ENCODE measurements at regions not wholly inside any gene's neighbourhood (a gene's known extent, or its start where the extent isn't known, plus 50 kb on each side); places are given as distances from the start of the nearest gene placed in this dataset.

DNA sequence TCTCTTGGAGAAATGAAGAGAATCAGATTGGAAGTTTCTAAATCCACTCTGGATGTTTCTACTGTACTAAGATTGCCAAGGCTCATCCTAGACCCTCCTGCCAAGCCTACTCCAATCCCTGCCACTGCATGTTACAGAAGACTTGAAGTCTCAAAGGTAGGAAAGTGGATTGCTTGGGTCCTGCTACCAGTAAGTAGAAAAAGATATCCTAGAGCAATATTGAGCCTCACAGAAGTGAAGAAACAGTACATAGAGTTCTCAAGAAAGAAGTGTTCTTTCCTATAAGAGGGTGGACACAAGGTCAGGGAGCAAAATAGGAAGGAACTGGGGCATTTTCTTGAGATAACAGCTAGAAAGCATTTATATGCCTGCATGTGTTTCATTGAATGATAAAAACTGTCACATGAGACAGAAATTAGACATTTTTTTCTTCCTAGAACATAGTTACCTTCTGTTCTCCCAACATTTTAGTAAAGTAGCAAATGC is 232.9 kb downstream of the RBM43 start:
- DNase-seq, result no peak

DNA sequence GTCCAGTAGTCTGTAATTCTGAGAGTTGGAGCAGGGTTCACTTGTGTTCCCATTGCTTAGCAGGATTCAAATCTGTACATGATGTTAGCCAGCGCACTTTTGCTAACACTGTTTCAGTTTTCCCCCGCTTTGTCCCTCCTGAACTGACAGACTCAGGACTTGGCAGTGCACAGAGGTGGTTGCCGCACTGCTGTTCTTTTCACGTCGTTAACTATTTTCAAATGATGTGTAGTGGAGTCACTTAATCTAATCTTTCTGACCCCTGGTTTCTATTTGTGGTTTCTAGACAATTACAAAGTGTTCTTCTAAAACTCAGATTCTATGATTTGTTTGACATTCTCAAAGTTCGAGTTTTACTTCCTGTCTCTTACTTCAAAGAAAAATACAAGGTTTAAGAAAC is 234.5 kb downstream of the RBM43 start:
- no peak for DNase-seq

DNA sequence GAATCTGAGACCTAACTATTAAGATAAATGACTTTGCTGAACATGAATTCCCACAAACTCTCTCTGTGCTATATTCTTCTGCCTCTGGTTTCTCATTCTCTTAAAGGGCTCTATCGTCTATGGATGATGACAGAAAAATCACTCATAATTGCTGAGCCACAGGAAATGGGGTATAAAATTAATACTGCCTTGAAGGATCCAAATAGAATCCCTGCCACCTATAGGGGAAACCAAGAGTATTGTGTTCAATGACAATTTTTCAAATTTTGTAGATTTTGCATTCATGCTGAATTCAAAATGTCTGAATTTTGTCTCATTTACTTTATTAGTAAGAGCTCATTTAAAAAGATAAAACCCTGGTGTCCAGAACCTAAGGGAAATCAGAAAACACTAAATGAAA is 235.8 kb downstream of the RBM43 start:
- no peak for DNase-seq

DNA sequence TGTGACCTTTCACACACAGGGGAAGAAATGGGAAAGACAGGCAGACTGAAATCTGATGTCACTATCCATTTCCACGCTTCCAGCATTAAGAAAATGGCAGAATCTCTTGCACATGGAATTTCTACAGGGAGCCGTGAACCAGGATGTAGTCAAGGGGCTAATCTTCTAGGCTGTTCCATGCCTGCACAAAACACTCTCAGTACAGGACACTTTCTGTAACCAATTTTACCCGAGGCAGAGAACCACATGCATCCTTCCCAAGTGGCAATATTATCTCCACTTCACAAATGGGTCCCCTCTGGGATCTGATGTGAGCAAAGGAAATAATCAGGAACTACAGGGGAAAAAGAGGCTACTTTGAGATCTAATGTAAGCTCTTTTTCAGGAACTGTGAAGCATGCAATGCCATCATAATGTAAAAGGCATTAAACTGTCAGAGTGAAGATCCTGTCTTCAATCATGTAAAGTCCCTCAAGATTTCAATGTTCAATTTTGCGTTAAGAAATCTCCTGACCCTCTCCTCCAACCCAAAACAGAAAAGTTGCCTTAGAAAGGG is 236.9 kb downstream of the RBM43 start:
- DNase-seq, result no peak

DNA sequence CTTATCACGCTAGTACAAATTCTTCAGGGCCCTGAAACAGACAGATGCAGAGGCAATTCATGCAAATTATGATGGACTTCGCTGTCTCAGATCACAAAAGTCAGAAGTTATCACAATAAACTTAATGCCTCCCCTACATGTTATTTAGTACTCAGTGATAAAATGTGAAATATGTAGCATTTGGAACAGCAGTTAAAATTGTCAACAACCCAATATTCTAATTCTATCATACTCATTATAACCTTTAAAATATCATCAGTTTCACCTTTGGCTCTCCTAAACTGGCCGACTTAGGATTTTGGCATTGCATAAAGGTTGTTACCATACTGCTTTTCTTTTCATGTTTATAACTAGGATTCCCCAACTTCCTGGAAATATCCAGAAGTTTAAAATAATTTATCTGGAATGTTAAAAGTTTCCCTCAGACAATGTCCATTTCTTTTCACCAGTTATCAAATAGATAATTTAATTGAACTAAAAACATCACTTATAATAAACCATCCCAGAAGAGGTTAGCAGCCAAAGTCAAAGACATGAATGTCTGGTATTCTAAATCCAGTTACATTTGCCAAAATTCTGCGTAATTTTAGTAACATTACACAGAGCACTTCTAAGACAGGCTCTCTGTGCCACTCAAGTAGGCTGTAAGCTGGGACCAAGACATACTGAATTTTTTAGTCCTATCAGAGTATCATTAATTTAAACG is 239.8 kb downstream of the RBM43 start:
- no peak for DNase-seq

DNA sequence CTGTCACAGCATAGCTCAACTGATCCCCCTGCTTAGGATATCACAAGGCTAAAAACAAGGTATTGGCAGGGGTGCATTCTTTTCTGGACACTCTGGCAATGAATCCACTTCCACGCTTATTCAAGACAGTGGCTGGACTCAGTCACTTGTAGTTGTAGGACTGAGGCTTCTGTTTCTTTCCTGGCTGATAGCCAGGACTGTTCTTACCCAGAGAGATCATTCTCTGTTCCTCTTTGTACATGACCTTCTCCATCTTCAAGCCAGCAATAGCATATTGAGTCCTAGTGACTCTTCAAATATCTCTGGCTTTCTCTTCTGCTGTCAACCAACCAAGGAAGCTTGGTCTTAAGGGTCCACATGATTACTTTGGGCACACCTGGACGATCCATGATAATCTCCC is 241.3 kb downstream of the RBM43 start:
- DNase-seq, result no peak

DNA sequence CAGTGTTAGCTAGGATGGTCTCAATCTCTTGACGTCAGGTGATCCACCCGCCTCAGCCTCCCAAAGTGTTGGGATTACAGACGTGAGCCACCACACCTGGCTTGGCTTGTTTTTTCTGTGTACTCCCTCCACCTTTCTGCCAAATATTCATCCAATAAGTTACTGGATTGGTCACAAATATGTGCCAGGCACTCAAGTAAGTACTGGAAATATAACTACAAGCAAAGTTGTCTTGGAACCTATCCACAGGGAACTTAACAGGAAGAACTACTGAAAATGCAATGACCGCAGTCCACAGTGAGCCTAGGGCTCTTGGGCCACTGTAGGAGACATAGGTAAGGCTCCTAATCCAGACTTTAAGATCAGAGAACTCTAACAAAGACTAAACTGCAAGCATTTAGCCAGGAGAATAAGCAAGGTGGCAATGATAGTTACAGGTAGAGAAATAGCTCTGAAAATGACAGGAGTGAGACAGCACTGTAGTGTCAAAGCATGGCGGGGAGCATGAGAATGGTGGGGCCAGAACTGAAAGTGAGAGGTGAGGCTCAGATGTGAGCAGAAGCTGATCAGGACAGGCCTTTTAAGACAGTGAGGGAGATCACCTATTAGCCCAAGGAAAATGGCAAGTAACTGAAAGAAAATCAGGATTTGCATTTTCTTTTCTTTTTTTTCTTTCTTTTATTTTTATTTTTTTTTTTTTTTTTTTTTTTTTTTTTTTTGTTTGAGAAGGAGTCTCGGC is 252.1 kb downstream of the RBM43 start:
- DNase-seq, result no peak

DNA sequence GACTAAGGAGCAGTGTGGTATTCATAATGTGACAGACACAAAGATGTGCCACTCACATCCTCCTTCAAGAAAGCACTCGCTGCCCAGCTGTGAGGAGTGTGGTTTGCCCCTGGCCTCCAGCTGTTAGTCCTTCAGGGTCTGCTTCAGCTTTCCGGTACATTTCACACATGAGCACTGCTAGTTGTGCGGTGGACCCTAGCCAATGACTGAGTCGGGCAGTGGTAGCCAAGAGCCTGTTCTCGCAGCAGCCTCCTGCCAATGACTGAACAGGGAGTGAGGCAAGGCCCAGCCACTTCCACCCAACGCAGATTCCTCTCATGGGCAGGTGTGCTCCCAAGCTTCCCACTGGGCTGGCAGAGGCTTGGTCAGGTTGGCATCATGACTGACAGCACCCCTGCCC is 254.3 kb downstream of the RBM43 start:
- DNase-seq, result peak; percentile 95

DNA sequence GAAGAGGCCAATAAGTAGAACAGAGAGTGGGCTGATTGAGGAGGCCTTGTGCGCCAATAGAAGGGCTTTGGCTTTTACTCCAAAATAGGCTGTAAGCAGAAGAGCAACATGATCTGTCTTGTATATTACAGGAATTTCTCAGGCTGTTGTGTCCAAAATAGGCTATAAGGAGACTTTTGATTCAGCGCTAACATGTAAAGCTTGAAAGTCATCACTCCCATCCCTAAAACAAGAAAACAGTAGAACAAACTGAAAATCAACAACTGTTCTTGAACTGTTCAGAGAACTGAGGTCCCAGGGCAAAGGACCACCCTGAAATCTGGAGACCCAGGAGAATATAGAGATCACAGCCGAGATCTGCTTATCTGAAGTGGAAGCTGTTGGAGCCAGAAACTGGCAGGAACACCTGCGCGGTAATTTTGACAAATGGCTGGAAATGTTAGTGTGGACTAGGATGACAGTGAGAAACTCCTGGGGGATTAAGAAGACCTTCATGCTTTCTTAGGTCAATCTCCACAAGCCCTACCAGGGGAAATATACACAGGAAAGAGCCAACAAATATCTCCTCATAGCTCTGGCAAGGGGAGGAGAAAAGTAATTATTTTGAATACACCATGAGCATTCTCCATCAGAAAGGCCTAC is 258.6 kb downstream of the RBM43 start:
- no peak for DNase-seq

DNA sequence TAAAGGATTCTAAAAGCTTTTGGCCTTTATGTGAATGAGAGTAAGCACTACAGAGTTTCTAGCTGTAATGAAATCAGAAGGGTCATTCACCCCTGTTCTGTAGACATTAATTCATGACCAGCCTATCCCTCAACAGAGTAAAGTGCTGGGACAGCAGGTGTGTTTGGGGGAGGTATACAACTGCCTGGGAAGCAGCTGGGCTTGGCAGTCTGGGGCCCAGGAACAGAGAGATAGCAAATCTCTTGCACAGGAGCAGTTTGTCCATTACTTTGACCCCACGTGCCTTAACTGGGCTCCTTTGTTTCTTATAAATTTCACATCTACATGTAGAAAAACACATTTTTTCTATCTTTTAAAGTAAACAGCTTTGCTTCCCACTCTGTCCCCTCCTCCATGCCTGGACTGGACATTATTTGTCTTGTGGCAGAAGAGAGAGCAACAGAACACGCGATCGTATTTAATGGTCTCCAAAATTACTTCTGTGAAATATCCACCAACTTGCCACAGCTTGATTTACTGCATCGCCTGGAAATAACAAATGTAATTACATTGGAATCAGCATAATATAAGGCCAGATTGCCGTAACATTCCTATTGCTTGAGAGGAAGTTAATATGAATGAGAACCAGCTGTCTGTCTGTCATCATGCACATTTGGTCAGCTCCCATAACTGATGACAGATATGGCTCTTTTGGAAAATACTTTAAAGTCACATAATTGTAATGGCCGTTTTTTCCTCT is 263.8 kb downstream of the RBM43 start:
- no peak for DNase-seq

DNA sequence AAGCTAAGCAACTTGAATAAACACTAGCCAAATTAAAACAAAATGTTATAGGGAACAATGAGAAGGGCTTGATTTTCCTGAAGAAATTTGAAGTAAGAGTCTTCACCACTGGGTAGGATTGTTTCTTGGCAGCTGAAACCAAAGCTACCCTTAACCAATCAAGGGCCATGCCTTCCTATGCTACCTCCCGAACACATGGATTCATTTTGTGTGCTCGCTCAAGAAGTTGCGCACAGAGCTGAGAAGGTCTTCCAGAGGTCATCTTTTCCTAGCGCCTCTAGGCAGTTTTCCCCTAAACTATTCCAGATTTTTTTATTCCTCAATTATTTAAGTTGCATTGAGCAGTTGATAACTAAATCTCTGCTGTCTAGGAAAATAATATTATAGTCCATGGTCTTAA is 264.6 kb downstream of the RBM43 start:
- no peak for DNase-seq

DNA sequence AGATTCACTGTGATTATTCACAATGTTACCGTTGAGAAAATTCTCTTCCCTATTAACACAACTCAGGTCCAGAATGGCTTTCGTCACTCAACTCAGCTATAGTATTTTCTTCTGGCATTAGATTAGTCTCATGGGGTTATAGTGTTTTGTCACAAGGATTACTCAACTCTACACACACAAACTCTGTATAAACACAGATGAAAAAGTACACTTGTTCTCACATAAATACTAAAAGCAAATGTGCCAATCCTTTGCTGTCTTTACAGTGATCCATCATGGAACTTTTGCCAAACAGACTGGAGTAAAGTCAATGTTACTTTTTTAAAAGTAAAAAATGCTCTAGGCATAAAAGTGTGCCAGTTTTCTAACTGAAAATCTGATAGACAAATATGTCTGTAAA is 267.6 kb downstream of the RBM43 start:
- no peak for DNase-seq

DNA sequence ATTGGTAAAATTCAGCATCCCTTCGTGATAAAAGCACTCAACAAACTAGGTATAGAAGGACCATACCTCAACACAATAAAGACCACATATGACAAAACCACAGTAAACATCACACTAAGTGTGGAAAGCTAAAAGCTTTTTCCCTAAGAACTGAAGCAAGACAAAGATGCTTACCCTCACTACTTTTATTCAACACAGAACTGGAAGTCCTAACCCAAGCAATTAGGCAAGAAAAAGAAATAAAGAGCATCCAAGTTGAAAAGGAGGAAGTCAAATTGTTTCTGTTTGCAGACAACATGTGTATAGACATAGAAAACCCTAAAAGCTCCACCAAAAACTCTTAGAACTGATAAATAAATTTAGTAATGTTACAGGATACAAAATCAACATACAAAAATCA is 271.7 kb downstream of the RBM43 start:
- no peak for DNase-seq

DNA sequence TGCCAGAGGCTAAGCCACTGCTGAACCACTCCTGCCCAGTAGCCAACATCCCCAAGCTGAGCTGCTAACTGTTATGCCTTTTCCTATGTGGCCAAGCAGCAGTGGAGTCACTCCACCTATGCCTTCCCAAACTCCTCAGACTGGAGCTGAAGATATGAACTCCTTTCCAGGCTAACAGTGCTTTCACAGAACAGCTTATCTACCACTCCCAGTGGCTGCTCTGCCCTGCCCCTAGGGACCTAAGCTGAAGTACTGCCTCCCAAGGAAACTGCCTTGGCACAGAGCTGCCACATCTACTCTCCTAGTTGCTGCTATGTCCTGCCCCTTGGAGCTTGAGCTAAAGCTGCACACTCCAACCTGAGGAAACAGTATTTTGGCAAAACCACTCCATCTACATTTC is 275.9 kb downstream of the RBM43 start:
- DNase-seq, result no peak

DNA sequence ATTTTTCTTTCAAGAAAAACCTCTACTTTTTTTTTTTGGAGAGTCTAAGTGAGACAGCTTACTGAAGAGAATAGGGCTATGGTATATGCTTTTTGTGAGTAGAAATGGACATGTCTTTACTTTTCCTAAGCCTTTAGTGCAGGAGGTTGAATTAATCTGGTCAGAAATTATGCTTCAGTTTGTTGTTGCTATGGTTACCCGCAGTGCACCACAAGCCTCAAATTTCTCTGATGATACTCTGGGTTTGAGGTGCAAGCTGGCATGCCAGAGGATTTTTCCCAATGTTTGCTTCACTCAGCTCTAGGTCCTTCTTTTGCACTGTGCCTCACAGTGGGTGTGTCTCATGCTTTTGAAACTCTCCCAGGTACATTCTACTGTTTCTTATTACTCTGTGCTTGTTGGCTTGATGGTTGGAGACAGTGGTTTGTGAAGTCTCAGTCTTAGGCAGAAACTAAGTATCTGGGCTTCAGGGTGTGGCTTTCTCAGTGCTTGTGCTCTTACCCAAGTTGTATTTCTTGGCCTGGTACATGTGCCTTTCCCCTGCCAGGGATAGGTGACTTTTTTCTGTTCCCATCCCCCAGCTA is 278.3 kb downstream of the RBM43 start:
- DNase-seq, result no peak

DNA sequence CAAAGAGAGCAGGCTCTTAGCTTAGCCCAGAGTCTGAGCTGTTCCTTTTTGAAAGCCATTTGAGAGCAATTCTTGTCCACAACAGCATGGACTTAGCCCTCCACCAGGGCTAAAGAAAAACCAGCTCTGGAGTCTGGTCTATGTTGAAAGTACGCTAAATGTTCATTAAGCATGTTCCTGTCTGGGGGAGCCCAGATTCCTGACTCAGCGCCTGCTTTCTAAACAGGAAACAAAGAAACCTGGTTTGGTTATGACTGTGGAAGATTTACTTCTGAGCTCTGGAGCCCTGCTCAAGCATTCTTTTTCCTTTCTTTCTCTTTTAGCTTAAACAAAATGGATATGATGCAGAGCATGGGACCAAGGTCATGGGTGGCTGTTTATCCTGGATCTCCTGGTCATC is 279.8 kb downstream of the RBM43 start:
- no peak for DNase-seq

DNA sequence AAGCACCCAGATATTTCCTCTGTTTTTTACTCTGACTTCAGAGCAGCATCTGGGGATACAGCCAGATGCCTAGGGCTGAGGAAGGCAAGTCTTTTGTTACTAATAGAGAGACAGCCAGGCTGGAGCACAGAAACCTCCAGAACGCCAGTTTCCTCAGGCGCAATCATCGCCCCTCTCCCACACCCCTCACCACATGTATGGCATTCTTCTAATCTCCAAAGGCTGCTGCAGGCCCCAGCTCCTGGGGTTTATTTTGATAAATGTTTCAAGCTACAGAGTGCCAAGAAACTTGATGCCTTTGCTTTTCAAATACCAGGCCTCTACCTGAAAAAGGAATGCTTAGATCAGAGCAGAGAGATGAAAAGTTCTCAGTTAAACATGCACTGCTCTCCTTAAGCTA is 283.6 kb downstream of the RBM43 start:
- DNase-seq, result no peak

DNA sequence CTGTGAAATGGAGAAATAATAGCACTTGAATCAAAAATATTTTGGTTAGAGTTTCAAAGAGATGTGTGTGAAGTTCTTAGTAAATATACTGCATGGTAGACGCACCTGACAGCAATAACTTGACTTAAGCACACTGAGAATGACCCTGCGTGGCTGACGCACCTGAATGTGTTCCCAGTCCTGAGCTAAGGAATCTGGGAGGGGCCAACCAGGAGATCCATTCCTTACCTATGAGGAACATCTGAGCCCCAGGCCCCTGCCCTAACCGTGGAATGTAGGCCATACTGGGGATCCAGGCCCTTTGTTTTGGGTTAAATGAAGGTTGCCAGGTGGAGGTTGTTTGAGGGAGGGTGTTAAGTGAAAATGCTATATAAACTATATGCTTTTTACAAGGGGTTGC is 284.4 kb downstream of the RBM43 start:
- no peak for DNase-seq

DNA sequence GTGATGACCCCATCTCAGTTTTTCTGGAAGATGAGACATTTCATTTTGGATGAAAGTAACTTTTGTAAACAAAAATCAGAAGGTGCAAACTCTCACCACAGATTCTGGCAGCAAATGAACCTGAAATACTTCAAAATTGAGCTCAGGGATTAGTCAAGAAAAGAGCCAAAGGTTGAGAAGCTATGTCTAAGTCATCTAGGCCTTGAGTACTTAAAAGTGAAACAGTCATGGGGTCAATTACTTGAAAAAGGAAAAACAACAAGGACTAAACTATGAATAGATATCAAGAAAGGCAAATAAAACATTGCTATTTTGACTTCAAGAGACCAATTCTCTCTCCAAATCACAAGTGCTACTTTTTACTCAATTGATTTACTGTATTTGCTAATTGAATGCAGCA is 285.1 kb downstream of the RBM43 start:
- DNase-seq, result no peak

DNA sequence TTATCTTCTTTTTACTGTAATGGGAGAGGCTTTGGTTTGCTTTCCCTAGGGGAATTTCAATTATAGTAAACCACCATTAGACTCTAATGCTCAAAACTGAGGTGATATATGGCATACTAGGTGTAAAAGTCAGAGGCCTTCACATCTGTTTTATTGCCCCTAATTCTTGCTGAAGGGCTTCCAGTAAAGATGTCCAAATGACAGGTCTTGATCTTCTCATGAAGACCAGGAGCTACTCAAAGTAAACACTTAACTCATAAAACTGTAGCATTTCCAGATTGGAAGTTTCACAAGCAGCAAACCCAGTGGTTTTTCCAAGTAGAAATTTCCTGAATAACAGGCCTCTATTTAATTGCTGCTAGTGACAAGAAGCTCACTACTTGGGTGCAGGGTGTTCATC is 286.8 kb downstream of the RBM43 start:
- no peak for DNase-seq

DNA sequence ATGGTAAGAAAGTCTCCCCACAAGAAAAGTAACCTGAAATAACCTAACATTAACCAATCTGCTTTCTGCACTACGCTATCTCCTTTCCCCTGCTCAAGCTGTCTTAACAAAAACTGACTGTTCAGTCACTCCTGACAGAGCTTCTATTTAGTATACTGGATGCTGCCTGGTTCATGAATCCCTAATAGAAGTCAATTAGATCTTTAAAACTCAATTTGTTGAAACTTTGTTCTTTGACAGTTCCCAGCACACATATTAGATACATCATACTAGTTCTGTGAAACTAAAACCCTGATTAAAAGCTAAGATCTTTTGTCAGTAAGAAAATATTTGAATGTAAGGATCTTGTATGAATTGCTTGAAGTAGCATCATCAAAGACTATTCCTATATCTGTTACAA is 287.4 kb downstream of the RBM43 start:
- DNase-seq, result no peak

DNA sequence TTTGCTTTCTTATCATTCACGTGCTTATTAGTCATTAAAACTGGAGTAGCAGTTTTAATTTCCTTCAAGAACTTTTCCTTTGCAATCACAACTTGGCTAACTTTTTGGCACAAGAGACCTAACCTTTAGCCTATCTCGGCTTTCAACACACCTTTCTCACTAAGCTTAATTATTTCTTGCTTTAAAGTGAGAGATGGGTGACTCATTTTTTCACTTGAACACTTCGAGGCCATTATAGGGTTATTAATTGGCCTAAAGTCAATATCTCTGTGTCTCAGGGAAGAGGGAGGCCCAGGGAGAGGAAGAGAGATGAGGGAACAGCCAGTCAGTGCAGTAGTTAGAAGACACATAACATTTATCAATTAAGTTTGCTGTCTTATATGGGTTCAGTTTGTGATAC is 289.8 kb downstream of the RBM43 start:
- DNase-seq, result no peak

DNA sequence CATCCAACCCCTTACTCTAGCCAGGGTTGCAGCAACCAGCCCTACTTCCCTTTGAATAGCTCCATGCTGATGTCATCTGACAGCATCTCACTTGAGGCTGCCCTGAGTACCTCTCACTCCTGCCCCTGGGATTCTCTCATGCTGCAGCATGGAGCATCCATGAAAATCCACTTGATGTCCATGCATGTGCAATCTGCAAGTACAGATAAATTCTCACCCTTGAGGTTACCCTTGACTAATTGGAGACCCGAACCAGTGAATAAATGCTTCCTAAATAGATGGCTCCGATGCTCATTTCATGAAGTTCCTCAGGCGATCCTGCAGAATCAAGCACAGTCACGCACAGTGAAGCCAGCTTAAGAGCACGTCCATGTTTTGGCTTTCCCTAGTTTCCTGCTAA is 298.3 kb downstream of the RBM43 start:
- no peak for DNase-seq

Measured in NCI-H345 (cell line).